ENCODE measurements at regions not wholly inside any gene's neighbourhood (a gene's known extent, or its start where the extent isn't known, plus 50 kb on each side); places are given as distances from the start of the nearest gene placed in this dataset.

- Histone ChIP-seq H3K36me3 (ENCODE audit: control insufficient read depth, insufficient read depth, low read length) (no peaks in the 10 kb centered on the region), H2BK5ac (ENCODE audit: low read depth, low read length, poor library complexity, severe bottlenecking) (no peak overlapping the region), H4K91ac (ENCODE audit: insufficient read depth, low read depth, low read length) (no peak overlapping the region), H2BK15ac (ENCODE audit: low read depth, low read length) (no peak overlapping the region), H4K20me1 (ENCODE audit: insufficient read depth, low read length) (no peaks in the 10 kb centered on the region), H3K4me2 (ENCODE audit: low read depth, low read length) (no peak overlapping the region), H3K18ac (ENCODE audit: low read depth, low read length) (no peak overlapping the region), H4K5ac (ENCODE audit: low read depth, low read length) (no peak overlapping the region), H3K27me3 (ENCODE audit: control insufficient read depth, insufficient read depth, low read length) (no peaks in the 10 kb centered on the region), H2AK5ac (ENCODE audit: low read depth, low read length) (no peak overlapping the region), H3K23ac (ENCODE audit: low read depth, low read length) (no peak overlapping the region), H3K4ac (ENCODE audit: low read depth, low read length) (no peak overlapping the region), H4K8ac (ENCODE audit: low read depth in 2 of 2, low read length in 2 of 2) (no peak overlapping the region), H3K9ac (ENCODE audit: low read depth, low read length) (no peak overlapping the region), H2AFZ (replicated peaks; ENCODE audit: low read length, poor library complexity) (no peak overlapping the region), H3K4me1 (ENCODE audit: control insufficient read depth, insufficient read depth, low read length) (no peaks in the 10 kb centered on the region), H3K4me3 (ENCODE audit: insufficient read depth, low read depth, low read length) (no peak overlapping the region), H3K9me1 (ENCODE audit: insufficient read depth, low read length) (no peaks in the 10 kb centered on the region), H3K79me1 (ENCODE audit: low read depth in 1 of 2, low read length in 2 of 2) (no peaks in the 10 kb centered on the region), H2BK120ac (ENCODE audit: low read depth, low read length) (no peak overlapping the region), H2BK20ac (ENCODE audit: low read depth, low read length) (no peak overlapping the region), H3K9me3 (ENCODE audit: control insufficient read depth, insufficient read depth, low read length) (no peaks in the 10 kb centered on the region), H3K14ac (replicated peaks; ENCODE audit: low read depth, low read length) (no peak overlapping the region), H3K56ac (ENCODE audit: extremely low read depth, insufficient read depth, low read length) (no peak overlapping the region), H3K27ac (ENCODE audit: insufficient read depth, low read length) (no peak overlapping the region), H2AK9ac (replicated peaks; ENCODE audit: low read depth, low read length, poor library complexity) (no peak overlapping the region)
- no peak for DNase-seq
- TF ChIP-seq, protein P1, sequence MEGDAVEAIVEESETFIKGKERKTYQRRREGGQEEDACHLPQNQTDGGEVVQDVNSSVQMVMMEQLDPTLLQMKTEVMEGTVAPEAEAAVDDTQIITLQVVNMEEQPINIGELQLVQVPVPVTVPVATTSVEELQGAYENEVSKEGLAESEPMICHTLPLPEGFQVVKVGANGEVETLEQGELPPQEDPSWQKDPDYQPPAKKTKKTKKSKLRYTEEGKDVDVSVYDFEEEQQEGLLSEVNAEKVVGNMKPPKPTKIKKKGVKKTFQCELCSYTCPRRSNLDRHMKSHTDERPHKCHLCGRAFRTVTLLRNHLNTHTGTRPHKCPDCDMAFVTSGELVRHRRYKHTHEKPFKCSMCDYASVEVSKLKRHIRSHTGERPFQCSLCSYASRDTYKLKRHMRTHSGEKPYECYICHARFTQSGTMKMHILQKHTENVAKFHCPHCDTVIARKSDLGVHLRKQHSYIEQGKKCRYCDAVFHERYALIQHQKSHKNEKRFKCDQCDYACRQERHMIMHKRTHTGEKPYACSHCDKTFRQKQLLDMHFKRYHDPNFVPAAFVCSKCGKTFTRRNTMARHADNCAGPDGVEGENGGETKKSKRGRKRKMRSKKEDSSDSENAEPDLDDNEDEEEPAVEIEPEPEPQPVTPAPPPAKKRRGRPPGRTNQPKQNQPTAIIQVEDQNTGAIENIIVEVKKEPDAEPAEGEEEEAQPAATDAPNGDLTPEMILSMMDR (conservative IDR thresholded peaks at IDR 0.05; ENCODE audit: low read depth, low read length) = no peak
- no peak for TF ChIP-seq NFE2L2 (IDR thresholded peaks at IDR 0.05; ENCODE audit: low read depth, low read length)
- no peak for ATAC-seq (ENCODE audit: low read depth)
- ChIA-PET CTCF (no interaction called here), POLR2A (ENCODE audit: unreplicated experiment) (no interaction called here)
- no TSS peak for BruUV-seq (replicated peaks)
- no CpG with 5 or more reads among the region's 3 CpGs for WGBS, 2 experiments (ENCODE audit: extremely low coverage in 2 of 2, insufficient read length in 1 of 2)
- dilution Hi-C loops (cut with HindIII; ENCODE audit: low sequenced_read_pairs, unreplicated experiment) (no loop called here), intact Hi-C loops (cut with micrococcal nuclease) (no loop called here), in situ Hi-C loops (cut with MboI; ENCODE audit: low sequenced_read_pairs) (loop anchor here (25.0 kb wide), 1 partner anchor 102 kb away; no protein-coding TSS in a partner anchor)
Observed at GRCh38 chr17:6314311-6314710, 120.6 kb downstream of the AIPL1 start.

All from IMR-90 (cell line).